Karpas-422 (cell line): ENCODE measurements at regions not wholly inside any gene's neighbourhood (a gene's known extent, or its start where the extent isn't known, plus 50 kb on each side); places are given as distances from the start of the nearest gene placed in this dataset.

ENCODE experiments used
- DNase-seq: peaks from one replicate; pipeline ENCODE4 v3.0.0-alpha.2; 2015
- H2AFZ ChIP-seq: fragments of 200-600 bp; sonication (generic); 2 replicates; pipeline ENCODE4 v1.6.1; 2014; ENCODE audit warnings: antibody characterized with exemption, low read length, mixed read lengths
- H3K27ac ChIP-seq: fragments of 200-600 bp; sonication (generic); 2 replicates; pipeline ENCODE4 v1.5.1; 2014; ENCODE audit warnings: mild to moderate bottlenecking, low read length, moderate library complexity
- H3K27me3 ChIP-seq: fragments of 200-600 bp; sonication (generic); 2 replicates; pipeline ENCODE4 v1.6.1; 2014; ENCODE audit warnings: low read length, mixed read lengths
- H3K36me3 ChIP-seq: fragments of 200-600 bp; sonication (generic); 2 replicates; pipeline ENCODE4 v1.6.1; 2014; ENCODE audit warnings: low read length, mixed read lengths; ENCODE audit not compliant: insufficient read depth
- H3K4me1 ChIP-seq: fragments of 200-600 bp; sonication (generic); 2 replicates; pipeline ENCODE4 v1.6.1; 2014; ENCODE audit warnings: mild to moderate bottlenecking, low read length, mixed read lengths
- H3K4me2 ChIP-seq: fragments of 200-600 bp; sonication (generic); 2 replicates; pipeline ENCODE4 v1.6.1; 2014; ENCODE audit warnings: low read length, low read depth, mild to moderate bottlenecking; ENCODE audit not compliant: poor library complexity, severe bottlenecking
- H3K4me3 ChIP-seq: fragments of 200-600 bp; sonication (generic); 2 replicates; pipeline ENCODE4 v1.5.1; 2014; ENCODE audit warnings: mild to moderate bottlenecking, antibody characterized with exemption, low read length, mixed read lengths
- H3K79me2 ChIP-seq: fragments of 200-600 bp; sonication (generic); 2 replicates; pipeline ENCODE4 v1.6.1; 2014; ENCODE audit warnings: mild to moderate bottlenecking, low read length, mixed read lengths
- H3K9ac ChIP-seq: fragments of 200-600 bp; sonication (generic); 2 replicates; pipeline ENCODE4 v1.6.0; 2014; ENCODE audit warnings: low read length
- H3K9me2 ChIP-seq: fragments of 200-600 bp; sonication (generic), shearing (Covaris generic); replicated peaks from 2 replicates; pipeline ENCODE4 v1.6.0; 2014; ENCODE audit warnings: mild to moderate bottlenecking, low read length, moderate library complexity; ENCODE audit not compliant: insufficient read depth
- H3K9me3 ChIP-seq: fragments of 300-700, 200-600 bp; sonication (generic); 2 replicates; pipeline ENCODE4 v1.6.1; 2014; ENCODE audit warnings: low read length, mixed read lengths
- H4K20me1 ChIP-seq: fragments of 200-600 bp; sonication (generic); 2 replicates; pipeline ENCODE4 v1.6.1; 2014; ENCODE audit warnings: mild to moderate bottlenecking, antibody characterized with exemption, low read length, low read depth; ENCODE audit not compliant: insufficient read depth

- H2AFZ ChIP-seq = no peak overlapping the region
- no peaks in the 10 kb centered on the region for H3K4me1 ChIP-seq
- H3K27me3 ChIP-seq = no peaks in the 10 kb centered on the region
- no peak overlapping the region for H3K9ac ChIP-seq
- no peak overlapping the region for H3K27ac ChIP-seq
- H3K9me3 ChIP-seq = peaks cover 26% of the 10 kb centered on the region
- H3K79me2 ChIP-seq = no peaks in the 10 kb centered on the region
- no peaks in the 10 kb centered on the region for H3K36me3 ChIP-seq
- no peak for DNase-seq
- no peaks in the 10 kb centered on the region for H3K9me2 ChIP-seq
- H4K20me1 ChIP-seq = no peaks in the 10 kb centered on the region
- no peak overlapping the region for H3K4me2 ChIP-seq
- no peak overlapping the region for H3K4me3 ChIP-seq
Measured at GRCh38 chr9:30504502-30504905, 1879.9 kb upstream of the ACO1 start.

GRCh38 chr9:30505311-30505710 lies 1879.1 kb upstream of the ACO1 start:
- no peaks in the 10 kb centered on the region for H4K20me1 ChIP-seq
- no peaks in the 10 kb centered on the region for H3K27me3 ChIP-seq
- no peaks in the 10 kb centered on the region for H3K4me1 ChIP-seq
- no peak overlapping the region for H3K4me3 ChIP-seq
- no peak overlapping the region for H2AFZ ChIP-seq
- no peak overlapping the region for H3K9ac ChIP-seq
- peaks cover 20% of the 10 kb centered on the region for H3K9me3 ChIP-seq
- H3K27ac ChIP-seq = no peak overlapping the region
- no peak for DNase-seq
- H3K36me3 ChIP-seq = no peaks in the 10 kb centered on the region
- H3K9me2 ChIP-seq = no peaks in the 10 kb centered on the region
- H3K4me2 ChIP-seq = no peak overlapping the region
- H3K79me2 ChIP-seq = no peaks in the 10 kb centered on the region

- peaks cover 23% of the 10 kb centered on the region for H3K9me3 ChIP-seq
- no peaks in the 10 kb centered on the region for H3K36me3 ChIP-seq
- no peak overlapping the region for H2AFZ ChIP-seq
- DNase-seq = no peak
- H3K4me3 ChIP-seq = no peak overlapping the region
- H3K4me1 ChIP-seq = no peaks in the 10 kb centered on the region
- H3K27me3 ChIP-seq = no peaks in the 10 kb centered on the region
- H3K9ac ChIP-seq = no peak overlapping the region
- no peak overlapping the region for H3K27ac ChIP-seq
- H4K20me1 ChIP-seq = no peaks in the 10 kb centered on the region
- H3K79me2 ChIP-seq = no peaks in the 10 kb centered on the region
- H3K4me2 ChIP-seq = no peak overlapping the region
- H3K9me2 ChIP-seq = no peaks in the 10 kb centered on the region
Measured at GRCh38 chr9:30506749-30507148, 1877.7 kb upstream of the ACO1 start.

GRCh38 chr9:30507166-30507565 lies 1877.3 kb upstream of the ACO1 start:
- Histone ChIP-seq H3K4me3 (no peak overlapping the region), H3K79me2 (no peaks in the 10 kb centered on the region), H4K20me1 (no peaks in the 10 kb centered on the region), H3K9me2 (no peaks in the 10 kb centered on the region), H3K27me3 (no peaks in the 10 kb centered on the region), H3K36me3 (no peaks in the 10 kb centered on the region), H2AFZ (no peak overlapping the region), H3K9ac (no peak overlapping the region), H3K27ac (no peak overlapping the region), H3K4me2 (no peak overlapping the region), H3K4me1 (no peaks in the 10 kb centered on the region), H3K9me3 (peaks cover 23% of the 10 kb centered on the region)
- no peak for DNase-seq

DNA sequence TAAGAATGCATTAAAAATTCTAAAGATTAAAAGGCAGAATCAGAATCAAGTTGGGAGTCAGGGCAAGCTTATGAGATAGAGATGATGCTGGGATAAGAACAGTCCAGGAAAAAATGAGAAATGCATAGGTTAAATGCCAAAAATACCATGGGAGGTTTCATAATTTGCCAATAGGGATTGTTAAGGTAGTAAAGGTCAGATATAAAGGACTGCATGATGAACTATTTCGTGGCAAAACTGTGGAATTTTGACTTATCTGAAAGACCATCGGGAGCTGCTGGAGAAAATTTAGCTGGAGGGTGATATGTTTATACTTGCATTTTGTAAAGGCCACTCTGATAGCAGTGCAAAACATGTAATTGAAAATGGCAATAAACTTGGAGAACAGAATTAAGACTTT lies 1872.8 kb upstream of the ACO1 start:
- Histone ChIP-seq H3K4me2 (no peak overlapping the region), H3K27ac (no peak overlapping the region), H3K9me2 (no peaks in the 10 kb centered on the region), H3K9ac (no peak overlapping the region), H2AFZ (no peak overlapping the region), H3K36me3 (no peaks in the 10 kb centered on the region), H3K79me2 (no peaks in the 10 kb centered on the region), H3K4me1 (no peaks in the 10 kb centered on the region), H3K27me3 (no peaks in the 10 kb centered on the region), H3K9me3 (peaks cover 16% of the 10 kb centered on the region), H3K4me3 (no peak overlapping the region), H4K20me1 (no peaks in the 10 kb centered on the region)
- DNase-seq = no peak

GRCh38 chr9:30519166-30519565 lies 1865.3 kb upstream of the ACO1 start:
- Histone ChIP-seq H3K4me1 (no peaks in the 10 kb centered on the region), H3K9me2 (no peaks in the 10 kb centered on the region), H3K9ac (no peak overlapping the region), H3K79me2 (no peaks in the 10 kb centered on the region), H2AFZ (no peak overlapping the region), H3K9me3 (peaks cover 26% of the 10 kb centered on the region), H3K4me3 (no peak overlapping the region), H3K27me3 (no peaks in the 10 kb centered on the region), H3K4me2 (no peak overlapping the region), H3K27ac (no peak overlapping the region), H4K20me1 (no peaks in the 10 kb centered on the region), H3K36me3 (no peaks in the 10 kb centered on the region)
- DNase-seq = no peak

DNA sequence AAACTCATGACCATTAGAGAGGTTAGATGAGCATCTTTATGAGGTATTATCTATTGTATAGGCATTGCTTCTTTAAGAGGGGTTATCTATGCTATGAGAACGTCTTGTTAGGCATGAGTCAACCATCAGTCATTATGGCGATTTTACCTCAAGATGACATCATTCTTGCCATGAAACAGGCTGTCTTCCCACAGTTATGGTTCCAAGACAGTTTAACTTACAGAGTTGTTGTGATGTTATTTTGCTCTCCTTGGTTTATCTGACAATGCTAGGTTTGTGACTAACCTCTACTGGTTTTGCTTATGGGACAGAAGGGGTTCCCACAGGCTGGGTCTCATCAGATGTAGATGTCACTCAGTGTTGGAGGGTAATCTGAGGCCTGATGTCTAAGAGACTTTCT lies 1864.7 kb upstream of the ACO1 start:
- no peak for DNase-seq
- no peak overlapping the region for H2AFZ ChIP-seq
- no peak overlapping the region for H3K4me2 ChIP-seq
- H3K9me2 ChIP-seq = no peaks in the 10 kb centered on the region
- H3K9me3 ChIP-seq = peaks cover 26% of the 10 kb centered on the region
- H3K27ac ChIP-seq = no peak overlapping the region
- H3K9ac ChIP-seq = no peak overlapping the region
- no peaks in the 10 kb centered on the region for H4K20me1 ChIP-seq
- H3K36me3 ChIP-seq = no peaks in the 10 kb centered on the region
- H3K27me3 ChIP-seq = no peaks in the 10 kb centered on the region
- H3K4me1 ChIP-seq = no peaks in the 10 kb centered on the region
- no peak overlapping the region for H3K4me3 ChIP-seq
- H3K79me2 ChIP-seq = no peaks in the 10 kb centered on the region

- H3K4me1 ChIP-seq = no peaks in the 10 kb centered on the region
- H3K27ac ChIP-seq = no peak overlapping the region
- DNase-seq = no peak
- peaks cover 26% of the 10 kb centered on the region for H3K9me3 ChIP-seq
- H3K4me3 ChIP-seq = no peak overlapping the region
- H3K9me2 ChIP-seq = no peaks in the 10 kb centered on the region
- no peak overlapping the region for H3K9ac ChIP-seq
- H4K20me1 ChIP-seq = no peaks in the 10 kb centered on the region
- H3K36me3 ChIP-seq = no peaks in the 10 kb centered on the region
- H3K27me3 ChIP-seq = no peaks in the 10 kb centered on the region
- no peak overlapping the region for H3K4me2 ChIP-seq
- H2AFZ ChIP-seq = no peak overlapping the region
- no peaks in the 10 kb centered on the region for H3K79me2 ChIP-seq
Measured at GRCh38 chr9:30522061-30522460, 1862.4 kb upstream of the ACO1 start.

DNA sequence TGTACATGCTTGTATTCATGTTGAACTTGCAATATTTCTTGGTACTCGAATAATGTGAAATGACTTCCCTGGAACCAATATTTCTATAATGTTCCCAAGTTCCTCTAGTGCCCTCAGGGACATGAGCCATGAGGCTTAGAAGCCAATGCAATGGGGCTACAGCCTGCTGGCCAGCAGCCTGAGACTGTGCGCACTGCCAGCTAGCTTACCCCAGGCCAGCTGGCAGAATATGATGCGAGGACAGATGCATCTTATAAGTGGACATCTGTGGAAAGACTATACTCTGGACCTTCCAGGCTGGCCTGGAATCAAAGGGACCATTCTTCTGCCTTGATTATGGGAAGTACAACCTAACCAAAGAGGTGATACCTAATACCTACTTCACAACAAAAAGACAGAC lies 1862.0 kb upstream of the ACO1 start:
- Histone ChIP-seq H3K36me3 (no peaks in the 10 kb centered on the region), H3K9me3 (peaks cover 26% of the 10 kb centered on the region)
- DNase-seq = no peak

More for the DNA sequence above, 1862.0 kb upstream of the ACO1 start:
- Histone ChIP-seq H3K27ac (no peak overlapping the region), H3K4me2 (no peak overlapping the region), H3K27me3 (no peaks in the 10 kb centered on the region), H3K4me3 (no peak overlapping the region), H3K79me2 (no peaks in the 10 kb centered on the region), H3K9ac (no peak overlapping the region), H3K9me2 (no peaks in the 10 kb centered on the region), H3K4me1 (no peaks in the 10 kb centered on the region), H2AFZ (no peak overlapping the region), H4K20me1 (no peaks in the 10 kb centered on the region)
